NB4 (cell line): ENCODE measurements at regions not wholly inside any gene's neighbourhood (a gene's known extent, or its start where the extent isn't known, plus 50 kb on each side); places are given as distances from the start of the nearest gene placed in this dataset.

Experiments
- DNase-seq: peaks from one replicate; pipeline ENCODE4 v3.0.0; 2010; ENCODE audit warnings: low read depth
- H3K4me3 ChIP-seq: one replicate; pipeline ENCODE4 v1.5.1; 2011; ENCODE audit warnings: mild to moderate bottlenecking, low read depth, low read length, moderate library complexity
- CTCF ChIP-seq: IDR thresholded peaks from one replicate; pipeline ENCODE4 v1.5.1; 2012; ENCODE audit warnings: low read depth, low read length
- MAX ChIP-seq: IDR thresholded peaks from 2 replicates; pipeline ENCODE4 v1.6.1; 2011; ENCODE audit warnings: low read depth, low read length
- MYC ChIP-seq: IDR thresholded peaks from 2 replicates; pipeline ENCODE4 v1.6.1; 2011; ENCODE audit warnings: low read depth, low read length
- POLR2A ChIP-seq: IDR thresholded peaks from 2 replicates; pipeline ENCODE4 v1.6.1; 2011; ENCODE audit warnings: mild to moderate bottlenecking; ENCODE audit not compliant: insufficient read length; ENCODE audit errors: extremely low read depth

GRCh38 chr10:128956149-128956548 lies 510.9 kb upstream of the MGMT start:
- no peak overlapping the region for H3K4me3 ChIP-seq
- TF ChIP-seq POLR2A (no peak), MYC (no peak), MAX (no peak), CTCF (no peak)
- no peak for DNase-seq

- no peak for DNase-seq
- TF ChIP-seq POLR2A = no peak
- no peak for TF ChIP-seq MAX
- TF ChIP-seq CTCF = no peak
- TF ChIP-seq MYC = no peak
- H3K4me3 ChIP-seq = no peak overlapping the region
Observed at GRCh38 chr10:128957221-128957620, 509.8 kb upstream of the MGMT start.

- H3K4me3 ChIP-seq = no peak overlapping the region
- DNase-seq = no peak
- TF ChIP-seq CTCF (no peak), MYC (no peak), MAX (no peak), POLR2A (no peak)
Observed at GRCh38 chr10:128958834-128959690, 508.0 kb upstream of the MGMT start.

- no peak for TF ChIP-seq POLR2A
- no peak for TF ChIP-seq CTCF
- TF ChIP-seq MAX = no peak
- TF ChIP-seq MYC = no peak
- no peak for DNase-seq
- H3K4me3 ChIP-seq = no peak overlapping the region
Observed at GRCh38 chr10:128959746-128960145, 507.3 kb upstream of the MGMT start.

- DNase-seq = no peak
- TF ChIP-seq MAX = no peak
- H3K4me3 ChIP-seq = no peak overlapping the region
Observed at GRCh38 chr10:128960517-128960916, 506.5 kb upstream of the MGMT start.

GRCh38 chr10:128962182-128962581 lies 504.9 kb upstream of the MGMT start:
- TF ChIP-seq POLR2A = no peak
- TF ChIP-seq MAX = no peak
- TF ChIP-seq CTCF = no peak
- no peak for TF ChIP-seq MYC
- H3K4me3 ChIP-seq = no peak overlapping the region
- no peak for DNase-seq
